Loucy (cell line): ENCODE measurements at regions not wholly inside any gene's neighbourhood (a gene's known extent, or its start where the extent isn't known, plus 50 kb on each side); places are given as distances from the start of the nearest gene placed in this dataset.

Experiments used
- H2AFZ ChIP-seq: fragments of 200-600 bp; sonication (generic); 2 replicates; pipeline ENCODE4 v1.6.0; 2016; ENCODE audit warnings: antibody characterized with exemption, mild to moderate bottlenecking, low read length, moderate library complexity
- H3F3A ChIP-seq: fragments of 200-600 bp; 2 replicates; pipeline ENCODE4 v1.6.0; 2016; ENCODE audit warnings: antibody characterized with exemption, low read depth, mild to moderate bottlenecking
- H3K27me3 ChIP-seq: fragments of 200-600 bp; sonication (generic); 2 replicates; pipeline ENCODE4 v1.6.1; 2014; ENCODE audit warnings: low read length, mild to moderate bottlenecking; ENCODE audit not compliant: insufficient read depth, poor library complexity, severe bottlenecking
- H3K36me3 ChIP-seq: fragments of 200-600 bp; sonication (generic); 2 replicates; pipeline ENCODE4 v1.6.1; 2016; ENCODE audit warnings: low read length; ENCODE audit not compliant: insufficient read depth
- H3K4me1 ChIP-seq: fragments of 200-600 bp; sonication (generic); 2 replicates; pipeline ENCODE4 v1.5.1; 2014; ENCODE audit warnings: low read length, mild to moderate bottlenecking; ENCODE audit not compliant: insufficient read depth, poor library complexity, severe bottlenecking
- H3K4me2 ChIP-seq: fragments of 200-600 bp; sonication (generic); 2 replicates; pipeline ENCODE4 v1.6.0; 2014; ENCODE audit warnings: antibody characterized with exemption, low read length, low read depth, mild to moderate bottlenecking; ENCODE audit not compliant: poor library complexity, severe bottlenecking
- H3K4me3 ChIP-seq: fragments of 200-600 bp; sonication (generic); 2 replicates; pipeline ENCODE4 v1.5.1; 2014; ENCODE audit warnings: low read length, mild to moderate bottlenecking, mixed read lengths; ENCODE audit not compliant: poor library complexity, severe bottlenecking
- H3K79me2 ChIP-seq: fragments of 200-600 bp; sonication (generic); 2 replicates; pipeline ENCODE4 v1.6.1; 2014; ENCODE audit warnings: low read length; ENCODE audit not compliant: insufficient read depth
- H3K9ac ChIP-seq: fragments of 200-600 bp; sonication (generic); 2 replicates; pipeline ENCODE4 v1.6.0; 2014; ENCODE audit warnings: mild to moderate bottlenecking, low read depth, low read length, moderate library complexity; ENCODE audit not compliant: poor library complexity, severe bottlenecking
- H3K9me2 ChIP-seq: fragments of 200-600 bp; sonication (generic); replicated peaks from 2 replicates; pipeline ENCODE4 v1.6.1; 2016; ENCODE audit warnings: low read depth, low read length, mixed read lengths
- H3K9me3 ChIP-seq: fragments of 200-600 bp; sonication (generic); 2 replicates; pipeline ENCODE4 v1.6.1; 2014; ENCODE audit warnings: mild to moderate bottlenecking, antibody characterized with exemption, low read length, low read depth; ENCODE audit not compliant: insufficient read depth
- H4K20me1 ChIP-seq: fragments of 200-600 bp; sonication (generic); 2 replicates; pipeline ENCODE4 v1.6.0; 2014; ENCODE audit warnings: antibody characterized with exemption, low read length, mild to moderate bottlenecking; ENCODE audit not compliant: insufficient read depth, poor library complexity, severe bottlenecking
- EZH2phosphoT487 ChIP-seq: fragments of 200-600 bp; IDR thresholded peaks from 2 replicates; pipeline ENCODE4 v1.6.1; 2018; ENCODE audit warnings: antibody characterized with exemption, mild to moderate bottlenecking, moderate library complexity, borderline replicate concordance
- TF ChIP-seq, protein P1 (sequence below): fragments of 200-600 bp; sonication (generic); conservative IDR thresholded peaks from 2 replicates; pipeline ENCODE4 v1.5.1; 2014; ENCODE audit warnings: mild to moderate bottlenecking, antibody characterized with exemption, low read length

DNA sequence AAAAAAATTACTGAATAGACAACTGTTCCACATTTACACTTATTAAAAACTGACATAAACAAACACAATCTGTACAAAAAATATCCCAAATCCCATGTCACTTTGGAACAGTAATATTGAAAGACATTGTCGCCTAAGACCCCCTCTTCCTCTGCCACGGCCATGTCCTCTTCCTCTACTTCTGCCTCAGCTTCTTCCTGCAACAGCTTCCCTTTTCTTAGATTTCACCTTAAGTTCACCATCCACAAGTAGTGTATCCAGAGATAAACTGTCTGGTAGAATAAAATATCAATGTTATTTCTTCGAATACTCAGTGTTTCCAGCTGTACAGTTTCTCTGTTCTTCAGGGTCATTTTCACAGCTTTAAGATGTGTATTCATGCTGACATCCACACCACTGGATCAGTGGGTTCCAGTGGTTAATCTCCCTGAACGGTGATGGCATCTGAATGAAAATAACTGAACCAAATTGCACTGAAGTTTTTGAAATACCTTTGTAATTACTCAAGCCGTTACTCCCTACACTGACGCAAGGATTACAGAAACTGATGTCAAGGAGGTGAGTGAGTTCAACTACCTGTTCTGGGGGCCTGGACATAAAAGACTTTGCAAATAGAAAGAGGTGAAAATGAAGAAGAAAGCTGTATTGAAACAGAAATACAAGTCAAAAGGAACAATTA lies 208.5 kb downstream of the C12orf50 start:
- Histone ChIP-seq H3K27me3 (no peaks in the 10 kb centered on the region), H4K20me1 (no peaks in the 10 kb centered on the region), H3K4me3 (no peak overlapping the region), H3K9me3 (no peaks in the 10 kb centered on the region), H3K4me1 (no peaks in the 10 kb centered on the region), H3K9me2 (no peaks in the 10 kb centered on the region), H3K4me2 (no peak overlapping the region), H3F3A (no peaks in the 10 kb centered on the region), H3K79me2 (no peaks in the 10 kb centered on the region), H3K36me3 (no peaks in the 10 kb centered on the region), H2AFZ (no peak overlapping the region), H3K9ac (no peak overlapping the region)
- TF ChIP-seq EZH2phosphoT487: no peak
- TF ChIP-seq, protein P1, sequence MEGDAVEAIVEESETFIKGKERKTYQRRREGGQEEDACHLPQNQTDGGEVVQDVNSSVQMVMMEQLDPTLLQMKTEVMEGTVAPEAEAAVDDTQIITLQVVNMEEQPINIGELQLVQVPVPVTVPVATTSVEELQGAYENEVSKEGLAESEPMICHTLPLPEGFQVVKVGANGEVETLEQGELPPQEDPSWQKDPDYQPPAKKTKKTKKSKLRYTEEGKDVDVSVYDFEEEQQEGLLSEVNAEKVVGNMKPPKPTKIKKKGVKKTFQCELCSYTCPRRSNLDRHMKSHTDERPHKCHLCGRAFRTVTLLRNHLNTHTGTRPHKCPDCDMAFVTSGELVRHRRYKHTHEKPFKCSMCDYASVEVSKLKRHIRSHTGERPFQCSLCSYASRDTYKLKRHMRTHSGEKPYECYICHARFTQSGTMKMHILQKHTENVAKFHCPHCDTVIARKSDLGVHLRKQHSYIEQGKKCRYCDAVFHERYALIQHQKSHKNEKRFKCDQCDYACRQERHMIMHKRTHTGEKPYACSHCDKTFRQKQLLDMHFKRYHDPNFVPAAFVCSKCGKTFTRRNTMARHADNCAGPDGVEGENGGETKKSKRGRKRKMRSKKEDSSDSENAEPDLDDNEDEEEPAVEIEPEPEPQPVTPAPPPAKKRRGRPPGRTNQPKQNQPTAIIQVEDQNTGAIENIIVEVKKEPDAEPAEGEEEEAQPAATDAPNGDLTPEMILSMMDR: no peak

- H3F3A ChIP-seq: no peaks in the 10 kb centered on the region
- no peaks in the 10 kb centered on the region for H3K36me3 ChIP-seq
- no peak overlapping the region for H3K9ac ChIP-seq
- H3K79me2 ChIP-seq: no peaks in the 10 kb centered on the region
- no peak overlapping the region for H3K4me3 ChIP-seq
- no peak overlapping the region for H3K4me2 ChIP-seq
- no peaks in the 10 kb centered on the region for H3K27me3 ChIP-seq
- no peak for TF ChIP-seq EZH2phosphoT487
- TF ChIP-seq, protein P1: no peak
- no peaks in the 10 kb centered on the region for H3K9me2 ChIP-seq
- H3K4me1 ChIP-seq: no peaks in the 10 kb centered on the region
- H2AFZ ChIP-seq: no peak overlapping the region
- H3K9me3 ChIP-seq: no peaks in the 10 kb centered on the region
- H4K20me1 ChIP-seq: no peaks in the 10 kb centered on the region
Measured at GRCh38 chr12:87818441-87818840, 210.8 kb downstream of the C12orf50 start.

GRCh38 chr12:87815771-87816585 lies 213.2 kb downstream of the C12orf50 start:
- Histone ChIP-seq H3K4me1 (no peaks in the 10 kb centered on the region), H3F3A (no peaks in the 10 kb centered on the region), H2AFZ (no peak overlapping the region), H3K9me2 (no peaks in the 10 kb centered on the region), H3K79me2 (no peaks in the 10 kb centered on the region), H3K36me3 (no peaks in the 10 kb centered on the region), H3K27me3 (no peaks in the 10 kb centered on the region), H3K9me3 (no peaks in the 10 kb centered on the region), H3K4me3 (no peak overlapping the region), H3K4me2 (no peak overlapping the region), H3K9ac (no peak overlapping the region), H4K20me1 (no peaks in the 10 kb centered on the region)
- no peak for TF ChIP-seq EZH2phosphoT487
- TF ChIP-seq, protein P1: no peak
